ENCODE measurements at regions not wholly inside any gene's neighbourhood (a gene's known extent, or its start where the extent isn't known, plus 50 kb on each side); places are given as distances from the start of the nearest gene placed in this dataset.

GRCh38 chr2:21420553-21421335 is 297.0 kb downstream of the TDRD15 start:
- no peak for TF ChIP-seq CTCF (tag by site-specific recombination; IDR thresholded peaks at IDR 0.05)
- TF ChIP-seq SALL2 (tag by site-specific recombination; IDR thresholded peaks at IDR 0.05; ENCODE audit: borderline replicate concordance) = no peak
- no peak for TF ChIP-seq ZNF175 (tag by site-specific recombination; IDR thresholded peaks at IDR 0.05)
- no peak for TF ChIP-seq ATF2 (tag by site-specific recombination; IDR thresholded peaks at IDR 0.05; ENCODE audit: low read depth)
- no peak for TF ChIP-seq GFI1B (tag by site-specific recombination; IDR thresholded peaks at IDR 0.05)
- no peak for TF ChIP-seq TCF7L2 (IDR thresholded peaks at IDR 0.05; ENCODE audit: borderline replicate concordance, low read depth, low read length)
- TF ChIP-seq ZNF239 (tag by site-specific recombination; IDR thresholded peaks at IDR 0.05) = no peak
- no peak for TF ChIP-seq ZBTB7A (tag by site-specific recombination; IDR thresholded peaks at IDR 0.05; ENCODE audit: low read depth)
- TF ChIP-seq ZNF660 (tag by site-specific recombination; IDR thresholded peaks at IDR 0.05) = no peak
- no peak for TF ChIP-seq ZNF549 (tag by site-specific recombination; IDR thresholded peaks at IDR 0.05)
- TF ChIP-seq ZNF670 (tag by site-specific recombination; IDR thresholded peaks at IDR 0.05; ENCODE audit: low read depth) = no peak
- TF ChIP-seq ZNF140 (tag by site-specific recombination; IDR thresholded peaks at IDR 0.05) = no peak
- no peak for TF ChIP-seq ZNF114 (tag by site-specific recombination; IDR thresholded peaks at IDR 0.05)

All from HEK293 (cell line).